Transverse colon (tissue), 4 donors: ENCODE measurements at regions not wholly inside any gene's neighbourhood (a gene's known extent, or its start where the extent isn't known, plus 50 kb on each side); places are given as distances from the start of the nearest gene placed in this dataset.

Source experiments
- EP300 ChIP-seq: sonication (generic); formaldehyde crosslinking; IDR thresholded peaks from one replicate; pipeline ENCODE4 v1.6.1; 2017; ENCODE audit warnings: antibody characterized with exemption, low read depth
- POLR2A ChIP-seq: fragments of 450-650 bp; IDR thresholded peaks from one replicate; pipeline ENCODE4 v1.6.1; 2016; ENCODE audit warnings: antibody characterized with exemption, mild to moderate bottlenecking, moderate library complexity
- POLR2AphosphoS5 ChIP-seq, 3 donors: sonication (generic); formaldehyde crosslinking; IDR thresholded peaks; one replicate each; pipeline ENCODE4 v1.6.1; 2016; ENCODE audit warnings: antibody characterized with exemption in 3 of 3
- TF ChIP-seq, protein P1 (sequence below), 5 experiments: fragments of 200-600 bp in 3 of 5; fragments of 450-650 bp in 2 of 5; sonication (generic) in 3 of 5; IDR thresholded peaks; 1 replicate in 2 of 5; 2 replicates in 3 of 5; pipeline ENCODE4 v1.5.1; 2016 to 2017; ENCODE audit warnings: antibody characterized with exemption in 5 of 5, inconsistent platforms in 3 of 5, mild to moderate bottlenecking in 2 of 5, moderate library complexity in 1 of 5

DNA sequence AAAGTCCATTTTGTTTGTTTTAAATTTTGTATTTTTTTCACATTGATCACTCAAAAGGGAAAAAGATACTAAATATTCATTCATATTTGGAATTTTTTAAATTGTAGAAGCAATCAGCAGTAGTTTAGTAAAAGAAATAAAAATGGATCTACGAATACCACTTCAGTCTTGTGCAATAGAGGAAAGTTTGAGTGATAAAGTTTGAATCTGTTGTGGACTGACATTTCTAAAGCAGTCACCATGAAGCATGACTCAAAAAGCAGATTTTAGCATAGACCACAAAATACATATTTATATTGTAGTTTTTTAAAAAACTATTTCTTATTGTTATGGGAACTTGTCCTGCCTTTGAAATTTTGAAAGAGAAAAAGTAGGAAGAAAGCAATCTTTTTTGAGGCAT is 520.5 kb upstream of the ZEB2 start:
- TF ChIP-seq, protein P1, sequence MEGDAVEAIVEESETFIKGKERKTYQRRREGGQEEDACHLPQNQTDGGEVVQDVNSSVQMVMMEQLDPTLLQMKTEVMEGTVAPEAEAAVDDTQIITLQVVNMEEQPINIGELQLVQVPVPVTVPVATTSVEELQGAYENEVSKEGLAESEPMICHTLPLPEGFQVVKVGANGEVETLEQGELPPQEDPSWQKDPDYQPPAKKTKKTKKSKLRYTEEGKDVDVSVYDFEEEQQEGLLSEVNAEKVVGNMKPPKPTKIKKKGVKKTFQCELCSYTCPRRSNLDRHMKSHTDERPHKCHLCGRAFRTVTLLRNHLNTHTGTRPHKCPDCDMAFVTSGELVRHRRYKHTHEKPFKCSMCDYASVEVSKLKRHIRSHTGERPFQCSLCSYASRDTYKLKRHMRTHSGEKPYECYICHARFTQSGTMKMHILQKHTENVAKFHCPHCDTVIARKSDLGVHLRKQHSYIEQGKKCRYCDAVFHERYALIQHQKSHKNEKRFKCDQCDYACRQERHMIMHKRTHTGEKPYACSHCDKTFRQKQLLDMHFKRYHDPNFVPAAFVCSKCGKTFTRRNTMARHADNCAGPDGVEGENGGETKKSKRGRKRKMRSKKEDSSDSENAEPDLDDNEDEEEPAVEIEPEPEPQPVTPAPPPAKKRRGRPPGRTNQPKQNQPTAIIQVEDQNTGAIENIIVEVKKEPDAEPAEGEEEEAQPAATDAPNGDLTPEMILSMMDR (IDR thresholded peaks at IDR 0.05) = no peak
- TF ChIP-seq POLR2A (no peak), EP300 (no peak), POLR2AphosphoS5 (IDR thresholded peaks at IDR 0.05) (no peak)
